Activated naive CD8-positive, alpha-beta T cell treated with anti-CD3 and anti-CD28 coated beads, Interleukin-2, amount 10 ng/mL, durations not matched to agents 7 days and 5 days (primary cell): ENCODE measurements at regions not wholly inside any gene's neighbourhood (a gene's known extent, or its start where the extent isn't known, plus 50 kb on each side); places are given as distances from the start of the nearest gene placed in this dataset.

Experiments used
- ATAC-seq: fragments of 150-1000 bp; cut with Tn5 transposase; one replicate; pipeline ENCODE4 v1.10.0; 2021; ENCODE audit warnings: low read depth, moderate library complexity
- POLR2A ChIA-PET: fragments of 350-600 bp; sonication (Branson Sonifier 250); formaldehyde crosslinking; loops from one replicate; lab custom pipeline; 2021; ENCODE audit warnings: antibody characterized with exemption; lab: Charles Lee
- DNase-seq: peaks from one replicate; pipeline ENCODE4 v3.0.0; 2021
- H3K27ac Mint-ChIP-seq: one replicate; pipeline ENCODE4 v1.8.0; 2022; ENCODE audit warnings: mild to moderate bottlenecking, mixed read lengths
- H3K27me3 Mint-ChIP-seq: one replicate; pipeline ENCODE4 v1.8.0; 2022; ENCODE audit warnings: mild to moderate bottlenecking, moderate library complexity, mixed read lengths
- H3K36me3 Mint-ChIP-seq: one replicate; pipeline ENCODE4 v1.8.0; 2021; ENCODE audit warnings: mild to moderate bottlenecking, mixed read lengths
- H3K4me1 Mint-ChIP-seq: one replicate; pipeline ENCODE4 v1.8.0; 2021; ENCODE audit warnings: mixed read lengths
- H3K4me3 Mint-ChIP-seq: one replicate; pipeline ENCODE4 v1.8.0; 2022; ENCODE audit warnings: mild to moderate bottlenecking, moderate library complexity, mixed read lengths
- H3K9me3 Mint-ChIP-seq: one replicate; pipeline ENCODE4 v1.8.0; 2021; ENCODE audit warnings: mixed read lengths

- Mint-ChIP-seq H3K27me3 (no peaks in the 10 kb centered on the region), H3K4me1 (no peaks in the 10 kb centered on the region), H3K4me3 (no peak overlapping the region), H3K36me3 (peaks cover 6% of the 10 kb centered on the region), H3K9me3 (peaks cover 13% of the 10 kb centered on the region), H3K27ac (no peak overlapping the region)
- POLR2A ChIA-PET, result no interaction called here
- ATAC-seq (no peak), DNase-seq (no peak)
Measured at GRCh38 chr13:73601708-73602107, 532.5 kb downstream of the KLF12 start.

- POLR2A ChIA-PET, result interaction anchor here (0.5 kb wide), 1 partner anchor 27 kb away, joined by 4 read pairs; no protein-coding TSS in a partner anchor
- H3K27me3 Mint-ChIP-seq, result no peaks in the 10 kb centered on the region
- H3K4me1 Mint-ChIP-seq, result peaks cover 6% of the 10 kb centered on the region
- no peak overlapping the region for H3K4me3 Mint-ChIP-seq
- H3K9me3 Mint-ChIP-seq, result peaks cover 12% of the 10 kb centered on the region
- ATAC-seq (no peak), DNase-seq (no peak)
- H3K27ac Mint-ChIP-seq, result no peak overlapping the region
- H3K36me3 Mint-ChIP-seq, result peaks cover 8% of the 10 kb centered on the region
Measured at GRCh38 chr13:73599232-73600128, 534.7 kb downstream of the KLF12 start.

GRCh38 chr13:73598020-73598712, 536.0 kb downstream of the KLF12 start:
- H3K4me1 Mint-ChIP-seq, result peaks cover 6% of the 10 kb centered on the region
- H3K4me3 Mint-ChIP-seq, result no peak overlapping the region
- peaks cover 6% of the 10 kb centered on the region for H3K9me3 Mint-ChIP-seq
- no peak for ATAC-seq
- no peak for DNase-seq
- no peaks in the 10 kb centered on the region for H3K27me3 Mint-ChIP-seq
- POLR2A ChIA-PET, result no interaction called here
- H3K36me3 Mint-ChIP-seq, result peaks cover 7% of the 10 kb centered on the region
- H3K27ac Mint-ChIP-seq, result no peak overlapping the region

DNA sequence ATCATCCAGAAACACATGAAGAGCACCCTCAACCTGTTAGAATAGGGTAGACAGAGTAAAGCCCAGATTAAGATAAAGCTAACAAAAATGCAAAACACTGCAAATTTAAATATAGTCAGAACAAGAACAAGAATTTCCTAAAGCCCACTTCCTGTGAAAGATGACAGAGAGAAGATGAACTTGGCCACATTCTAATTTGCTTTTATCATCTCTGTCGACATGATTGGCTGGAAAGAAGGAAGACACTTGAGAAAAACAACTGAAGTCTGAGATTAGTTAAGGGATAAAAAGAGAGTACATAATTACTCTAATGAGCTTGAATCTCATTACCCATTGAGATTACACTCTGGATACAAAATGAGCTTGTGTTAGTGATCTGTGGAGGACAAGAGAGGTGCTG, 537.6 kb downstream of the KLF5 start:
- ATAC-seq (peak; percentile 47), DNase-seq (no peak)
- Mint-ChIP-seq H3K36me3 (peaks cover 7% of the 10 kb centered on the region), H3K4me1 (peaks cover 6% of the 10 kb centered on the region), H3K9me3 (peaks cover 5% of the 10 kb centered on the region), H3K27me3 (no peaks in the 10 kb centered on the region), H3K27ac (peak overlapping the region; percentile 18), H3K4me3 (no peak overlapping the region)
- POLR2A ChIA-PET, result no interaction called here

- H3K9me3 Mint-ChIP-seq, result no peaks in the 10 kb centered on the region
- POLR2A ChIA-PET, result no interaction called here
Measured at GRCh38 chr13:73593199-73593765, 534.5 kb downstream of the KLF5 start.

GRCh38 chr13:73591861-73592260, 533.1 kb downstream of the KLF5 start:
- H3K4me1 Mint-ChIP-seq, result peaks cover 6% of the 10 kb centered on the region
- peaks cover 2% of the 10 kb centered on the region for H3K9me3 Mint-ChIP-seq
- POLR2A ChIA-PET, result no interaction called here
- no peak for DNase-seq
- H3K36me3 Mint-ChIP-seq, result peaks cover 2% of the 10 kb centered on the region
- H3K27ac Mint-ChIP-seq, result no peak overlapping the region
- no peaks in the 10 kb centered on the region for H3K27me3 Mint-ChIP-seq
- H3K4me3 Mint-ChIP-seq, result no peak overlapping the region
- no peak for ATAC-seq

More at GRCh38 chr13:73593199-73593765, 534.5 kb downstream of the KLF5 start:
- no peak overlapping the region for H3K27ac Mint-ChIP-seq
- DNase-seq (no peak), ATAC-seq (no peak)
- H3K27me3 Mint-ChIP-seq, result no peaks in the 10 kb centered on the region
- no peak overlapping the region for H3K4me3 Mint-ChIP-seq
- peaks cover 6% of the 10 kb centered on the region for H3K4me1 Mint-ChIP-seq
- peaks cover 2% of the 10 kb centered on the region for H3K36me3 Mint-ChIP-seq

DNA sequence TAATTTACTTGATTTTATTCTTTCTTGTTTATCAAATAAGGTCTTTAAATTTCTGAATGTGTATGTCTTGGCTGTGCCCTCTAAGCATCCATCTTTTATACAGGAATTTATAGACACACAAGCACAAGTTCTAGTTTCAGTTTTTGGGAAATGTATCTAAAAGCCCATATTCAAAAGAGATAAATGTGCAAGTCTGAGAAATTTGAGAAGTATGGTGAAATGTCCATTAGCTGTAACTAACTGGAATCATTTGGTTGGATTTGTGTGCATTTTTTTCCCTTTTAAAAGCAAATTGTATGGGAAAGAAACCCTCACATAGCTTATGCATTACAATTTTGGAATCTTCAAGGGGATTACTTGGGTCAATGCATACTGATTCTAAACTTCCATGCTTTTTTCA, 532.0 kb downstream of the KLF5 start:
- peaks cover 6% of the 10 kb centered on the region for H3K9me3 Mint-ChIP-seq
- H3K27me3 Mint-ChIP-seq, result no peaks in the 10 kb centered on the region
- no peak overlapping the region for H3K4me3 Mint-ChIP-seq
- H3K4me1 Mint-ChIP-seq, result no peaks in the 10 kb centered on the region
- ATAC-seq, result no peak
- POLR2A ChIA-PET, result no interaction called here
- no peak overlapping the region for H3K27ac Mint-ChIP-seq
- peaks cover 4% of the 10 kb centered on the region for H3K36me3 Mint-ChIP-seq
- no peak for DNase-seq

GRCh38 chr13:73585236-73585635, 526.4 kb downstream of the KLF5 start:
- H3K4me1 Mint-ChIP-seq, result no peaks in the 10 kb centered on the region
- peaks cover 8% of the 10 kb centered on the region for H3K9me3 Mint-ChIP-seq
- ATAC-seq, result no peak
- no peak overlapping the region for H3K27ac Mint-ChIP-seq
- DNase-seq, result no peak
- peaks cover 7% of the 10 kb centered on the region for H3K36me3 Mint-ChIP-seq
- POLR2A ChIA-PET, result no interaction called here
- no peaks in the 10 kb centered on the region for H3K27me3 Mint-ChIP-seq
- H3K4me3 Mint-ChIP-seq, result no peak overlapping the region

DNA sequence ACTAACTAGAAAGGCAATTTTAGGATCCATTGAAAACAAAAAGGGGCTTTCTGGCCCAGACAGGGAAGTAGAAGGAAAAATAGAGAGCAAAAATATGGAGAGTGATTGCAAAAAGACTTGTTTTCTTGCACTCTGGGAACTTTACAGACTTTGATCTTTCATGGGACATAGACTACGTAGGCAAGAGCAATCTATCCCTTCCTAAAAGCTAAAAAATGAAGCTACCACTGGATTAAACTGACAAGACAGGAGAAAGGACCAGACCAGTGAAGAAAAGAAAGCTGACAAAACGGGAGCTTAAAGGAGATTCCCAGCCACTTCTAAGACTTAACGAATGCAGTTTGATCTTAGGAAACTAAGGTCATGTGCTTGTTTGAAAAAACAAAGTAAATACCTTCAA, 524.5 kb downstream of the KLF5 start:
- ATAC-seq (no peak), DNase-seq (no peak)
- Mint-ChIP-seq H3K9me3 (peaks cover 8% of the 10 kb centered on the region), H3K27me3 (no peaks in the 10 kb centered on the region), H3K36me3 (peaks cover 7% of the 10 kb centered on the region), H3K27ac (no peak overlapping the region), H3K4me3 (no peak overlapping the region), H3K4me1 (no peaks in the 10 kb centered on the region)
- POLR2A ChIA-PET, result no interaction called here

DNA sequence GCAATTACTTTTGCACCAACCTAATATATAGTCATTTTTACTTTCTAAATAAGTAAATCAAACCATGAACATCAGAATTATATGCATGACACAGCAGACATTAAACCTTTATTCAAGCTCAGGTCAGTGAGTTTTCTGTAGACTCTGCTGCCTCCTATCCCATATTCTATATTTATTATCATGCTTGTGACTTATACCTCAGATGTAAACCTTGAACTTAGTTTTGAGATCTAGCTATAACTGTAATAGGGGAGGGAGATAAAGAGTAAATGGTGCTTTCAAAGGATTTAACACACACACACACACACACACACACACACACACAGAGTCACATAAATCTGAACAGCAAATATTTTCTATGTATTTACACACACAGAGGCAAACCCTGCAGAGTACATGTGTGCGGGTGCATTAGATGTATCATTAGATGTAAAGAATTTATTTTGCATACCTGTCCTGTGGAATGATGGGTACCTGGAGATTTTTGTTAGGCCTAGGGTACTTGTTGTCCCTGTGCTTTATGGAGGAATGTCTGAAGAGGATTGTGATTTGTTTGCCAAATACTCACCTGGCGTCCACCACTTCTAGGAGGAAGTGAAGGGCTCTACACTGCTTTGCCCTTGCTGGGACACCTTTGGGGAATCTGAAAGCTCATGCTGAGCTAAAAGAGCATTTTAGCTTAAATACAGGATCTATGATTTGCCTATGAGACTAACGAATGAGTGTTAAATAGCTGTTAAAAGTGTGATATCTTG, 521.9 kb downstream of the KLF5 start:
- Mint-ChIP-seq H3K27me3 (no peaks in the 10 kb centered on the region), H3K9me3 (peaks cover 2% of the 10 kb centered on the region), H3K4me3 (no peak overlapping the region), H3K36me3 (peaks cover 3% of the 10 kb centered on the region), H3K4me1 (no peaks in the 10 kb centered on the region), H3K27ac (no peak overlapping the region)
- ATAC-seq (no peak), DNase-seq (no peak)
- POLR2A ChIA-PET, result no interaction called here

GRCh38 chr13:73579574-73580274, 520.9 kb downstream of the KLF5 start:
- POLR2A ChIA-PET, result no interaction called here
- DNase-seq (no peak), ATAC-seq (no peak)
- Mint-ChIP-seq H3K27ac (no peak overlapping the region), H3K4me1 (no peaks in the 10 kb centered on the region), H3K36me3 (peaks cover under 1% of the 10 kb centered on the region), H3K9me3 (no peaks in the 10 kb centered on the region), H3K4me3 (no peak overlapping the region), H3K27me3 (no peaks in the 10 kb centered on the region)

DNA sequence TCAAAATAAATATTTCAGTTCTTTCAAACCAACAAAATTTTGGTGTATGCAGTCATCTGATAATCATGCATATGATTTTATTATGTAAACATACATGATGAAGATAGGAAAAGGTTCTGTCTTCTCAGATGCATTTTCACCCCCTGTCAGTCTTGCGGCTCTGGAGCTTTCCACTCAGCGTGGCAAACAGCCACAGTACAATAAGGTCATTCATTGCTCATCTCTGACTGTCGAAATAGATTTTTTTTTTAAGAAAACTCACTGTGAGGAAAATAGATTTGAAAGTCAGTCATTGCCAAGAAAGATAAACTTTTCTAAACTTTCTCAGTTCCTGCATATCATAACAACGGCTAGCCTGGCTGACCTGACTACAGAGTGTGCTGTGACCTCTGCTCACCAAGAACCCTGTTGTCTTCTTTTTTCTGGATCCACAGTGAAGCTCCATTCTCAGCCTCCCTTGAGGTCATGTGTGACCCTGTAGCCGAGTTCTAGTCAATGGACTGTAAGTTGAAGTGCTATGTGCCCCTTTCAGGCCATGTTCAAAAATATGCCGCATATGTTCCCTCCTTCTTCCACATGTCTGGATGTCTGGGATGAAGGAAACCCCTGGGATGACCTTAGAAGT, 519.6 kb downstream of the KLF5 start:
- Mint-ChIP-seq H3K4me3 (no peak overlapping the region), H3K9me3 (no peaks in the 10 kb centered on the region), H3K27ac (no peak overlapping the region), H3K36me3 (no peaks in the 10 kb centered on the region), H3K4me1 (no peaks in the 10 kb centered on the region), H3K27me3 (no peaks in the 10 kb centered on the region)
- ATAC-seq (no peak), DNase-seq (no peak)
- POLR2A ChIA-PET, result no interaction called here
